Nephron progenitor cell (in vitro differentiated cells): ENCODE measurements at regions not wholly inside any gene's neighbourhood (a gene's known extent, or its start where the extent isn't known, plus 50 kb on each side); places are given as distances from the start of the nearest gene placed in this dataset.

Experiments used
- DNase-seq: peaks from one replicate; pipeline ENCODE4 v3.0.0; 2021
- H3K27ac Mint-ChIP-seq: 2 replicates; pipeline ENCODE4 v1.8.0; 2021; ENCODE audit warnings: mild to moderate bottlenecking, moderate library complexity, mixed read lengths
- H3K27me3 Mint-ChIP-seq: 2 replicates; pipeline ENCODE4 v1.8.0; 2021; ENCODE audit warnings: mild to moderate bottlenecking, low read depth, mixed read lengths; ENCODE audit not compliant: poor library complexity
- H3K36me3 Mint-ChIP-seq: 2 replicates; pipeline ENCODE4 v1.8.0; 2021; ENCODE audit warnings: low read depth, mixed read lengths
- H3K4me1 Mint-ChIP-seq: 2 replicates; pipeline ENCODE4 v1.8.0; 2021; ENCODE audit warnings: mixed read lengths
- H3K4me3 Mint-ChIP-seq: 2 replicates; pipeline ENCODE4 v1.8.0; 2021; ENCODE audit warnings: mild to moderate bottlenecking, moderate library complexity, mixed read lengths
- H3K9me3 Mint-ChIP-seq: 2 replicates; pipeline ENCODE4 v1.8.0; 2021; ENCODE audit warnings: mild to moderate bottlenecking, moderate library complexity, mixed read lengths
- CTCF ChIP-seq: fragments of 200-600 bp; sonication (generic); IDR thresholded peaks from 2 replicates; pipeline ENCODE4 v1.5.0; 2021; ENCODE audit warnings: antibody characterized with exemption

GRCh38 chr7:106589198-106589879 lies 71.6 kb downstream of the CCDC71L start:
- no peak for DNase-seq
- no peaks in the 10 kb centered on the region for H3K36me3 Mint-ChIP-seq
- H3K4me1 Mint-ChIP-seq, result no peaks in the 10 kb centered on the region
- H3K27ac Mint-ChIP-seq, result no peak overlapping the region
- no peak for TF ChIP-seq CTCF
- H3K27me3 Mint-ChIP-seq, result peaks cover 18% of the 10 kb centered on the region
- H3K4me3 Mint-ChIP-seq, result no peak overlapping the region
- H3K9me3 Mint-ChIP-seq, result peaks cover 7% of the 10 kb centered on the region

GRCh38 chr7:106588422-106589197 lies 72.3 kb downstream of the CCDC71L start:
- no peaks in the 10 kb centered on the region for H3K4me1 Mint-ChIP-seq
- peaks cover 18% of the 10 kb centered on the region for H3K27me3 Mint-ChIP-seq
- no peak for DNase-seq

GRCh38 chr7:106584914-106585759 lies 75.8 kb downstream of the CCDC71L start:
- Mint-ChIP-seq H3K4me1 (no peaks in the 10 kb centered on the region), H3K36me3 (no peaks in the 10 kb centered on the region), H3K27me3 (peaks cover 20% of the 10 kb centered on the region), H3K27ac (no peak overlapping the region), H3K4me3 (no peak overlapping the region), H3K9me3 (peaks cover 7% of the 10 kb centered on the region)
- no peak for DNase-seq
- no peak for TF ChIP-seq CTCF

More at GRCh38 chr7:106588422-106589197, 72.3 kb downstream of the CCDC71L start:
- no peaks in the 10 kb centered on the region for H3K36me3 Mint-ChIP-seq
- no peak for TF ChIP-seq CTCF
- no peak overlapping the region for H3K27ac Mint-ChIP-seq
- peaks cover 7% of the 10 kb centered on the region for H3K9me3 Mint-ChIP-seq
- no peak overlapping the region for H3K4me3 Mint-ChIP-seq

- Mint-ChIP-seq H3K27me3 (peaks cover 23% of the 10 kb centered on the region), H3K9me3 (no peaks in the 10 kb centered on the region), H3K36me3 (no peaks in the 10 kb centered on the region), H3K27ac (no peak overlapping the region), H3K4me3 (no peak overlapping the region), H3K4me1 (peaks cover 7% of the 10 kb centered on the region)
- no peak for DNase-seq
- no peak for TF ChIP-seq CTCF
These were observed 77.0 kb downstream of the CCDC71L start for GRCh38 chr7:106583706-106584690.

GRCh38 chr7:106583100-106583499 lies 77.9 kb downstream of the CCDC71L start:
- no peak for DNase-seq
- H3K27ac Mint-ChIP-seq, result no peak overlapping the region
- H3K9me3 Mint-ChIP-seq, result no peaks in the 10 kb centered on the region
- no peak overlapping the region for H3K4me3 Mint-ChIP-seq
- H3K4me1 Mint-ChIP-seq, result peaks cover 7% of the 10 kb centered on the region
- no peak for TF ChIP-seq CTCF
- peaks cover 20% of the 10 kb centered on the region for H3K27me3 Mint-ChIP-seq
- no peaks in the 10 kb centered on the region for H3K36me3 Mint-ChIP-seq
